ENCODE measurements at regions not wholly inside any gene's neighbourhood (a gene's known extent, or its start where the extent isn't known, plus 50 kb on each side); places are given as distances from the start of the nearest gene placed in this dataset.

- ChIA-PET CTCF (ENCODE audit: partially characterized antibody) (interaction anchor here (0.8 to 3.2 kb wide), 4 partner anchors 8 to 254 kb away, joined by 3 to 11 read pairs (median 5); partner anchors contain the start of gene RERG), POLR2A (ENCODE audit: partially characterized antibody) (interaction anchor here (0.8 kb wide), 1 partner anchor 39 kb away, joined by 3 read pairs; no protein-coding TSS in a partner anchor)
- Histone ChIP-seq H2BK15ac (ENCODE audit: low read length) (no peak overlapping the region), H3K79me2 (ENCODE audit: control insufficient read depth in 1 of 2, insufficient read depth in 2 of 2, low read length in 2 of 2) (no peaks in the 10 kb centered on the region), H4K91ac (replicated peaks; ENCODE audit: insufficient read length, low read length) (no peak overlapping the region), H3K14ac (ENCODE audit: insufficient read length) (no peak overlapping the region), H2AK5ac (ENCODE audit: low read depth, low read length) (no peak overlapping the region), H3K27ac (ENCODE audit: low read depth, low read length) (no peak overlapping the region), H4K20me1 (replicated peaks in 1 of 2; ENCODE audit: control insufficient read depth in 1 of 2, insufficient read depth in 2 of 2, low read length in 2 of 2) (no peaks in the 10 kb centered on the region), H2BK5ac (ENCODE audit: low read depth, low read length) (no peak overlapping the region), H3K4me1 (replicated peaks in 1 of 4; ENCODE audit: control insufficient read depth in 3 of 4, insufficient read depth in 4 of 4, low read length in 3 of 4) (no peaks in the 10 kb centered on the region), H3K56ac (replicated peaks; ENCODE audit: insufficient read length, low read depth, low read length) (no peak overlapping the region), H3K23me2 (ENCODE audit: low read depth, low read length) (no peaks in the 10 kb centered on the region), H3K4me2 (ENCODE audit: insufficient read depth in 1 of 2, low read depth in 2 of 2, low read length in 2 of 2) (no peak overlapping the region), H4K8ac (ENCODE audit: extremely low read depth, insufficient read depth, low read length) (no peak overlapping the region), H3K4ac (replicated peaks; ENCODE audit: insufficient read length, low read depth, low read length) (no peak overlapping the region), H2BK20ac (ENCODE audit: low read length) (no peak overlapping the region), H2AFZ (ENCODE audit: low read length) (no peak overlapping the region), H3K9me3 (ENCODE audit: insufficient read depth in 2 of 2, low read depth in 1 of 2, low read length in 1 of 2) (no peaks in the 10 kb centered on the region), H3K27me3 (replicated peaks in 1 of 4; ENCODE audit: control insufficient read depth in 3 of 4, extremely low read depth in 1 of 4, insufficient read depth in 3 of 4, low read length in 3 of 4) (no peaks in the 10 kb centered on the region), H2BK120ac (replicated peaks; ENCODE audit: low read depth, low read length) (no peak overlapping the region), H3K36me3 (ENCODE audit: control insufficient read depth in 2 of 4, insufficient read depth in 4 of 4, low read length in 3 of 4) (no peaks in the 10 kb centered on the region), H3K79me1 (ENCODE audit: low read depth, low read length) (no peaks in the 10 kb centered on the region), H3K9ac (replicated peaks in 1 of 4; ENCODE audit: extremely low read depth in 1 of 4, low read depth in 3 of 4, low read length in 3 of 4) (no peak overlapping the region), H3K18ac (ENCODE audit: extremely low read depth, low read length) (no peak overlapping the region), H3K4me3 (ENCODE audit: extremely low read depth in 1 of 4, insufficient read depth in 2 of 4, low read depth in 3 of 4, low read length in 4 of 4) (no peak overlapping the region), H4K5ac (ENCODE audit: insufficient read length, low read depth, low read length) (no peak overlapping the region), H2BK12ac (ENCODE audit: low read depth, low read length) (no peak overlapping the region), H3K23ac (ENCODE audit: insufficient read length) (no peak overlapping the region)
- 95% methylated on average over 4 of the region's 4 CpGs; no CpG with 5 or more reads in 1 of the 2 experiments for WGBS, 2 experiments (ENCODE audit: extremely low coverage in 1 of 2, insufficient coverage in 1 of 2, insufficient read length in 1 of 2, insufficient replicate concordance in 2 of 2, low coverage in 1 of 2, low lambda C conversion rate in 2 of 2, missing lambda C conversion rate in 1 of 2)
- FAIRE-seq (no peak), DNase-seq (ENCODE audit: low read depth in 1 of 2, low spot score in 2 of 2) (no peak)
- no peak for TF ChIP-seq MAX (IDR thresholded peaks at IDR 0.05)
- no peak for TF ChIP-seq ATF3 (IDR thresholded peaks at IDR 0.05; ENCODE audit: insufficient read depth, low read depth, low read length)
- no peak for TF ChIP-seq KDM1A (IDR thresholded peaks at IDR 0.05; ENCODE audit: borderline replicate concordance, low read length)
- TF ChIP-seq RBBP5 (IDR thresholded peaks at IDR 0.05; ENCODE audit: borderline replicate concordance, low read depth, low read length): no peak
- TF ChIP-seq TAF7 (optimal IDR thresholded peaks at IDR 0.05; ENCODE audit: borderline replicate concordance, low read depth, low read length): no peak
- TF ChIP-seq TCF12 (IDR thresholded peaks at IDR 0.05; ENCODE audit: low read depth, low read length): no peak
- TF ChIP-seq SAP30 (IDR thresholded peaks at IDR 0.05; ENCODE audit: insufficient read depth, insufficient replicate concordance, low read length): no peak
- TF ChIP-seq HDAC2 (IDR thresholded peaks at IDR 0.05; ENCODE audit: borderline replicate concordance in 1 of 2, low read depth in 2 of 2, low read length in 2 of 2): no peak
- no peak for TF ChIP-seq CREB1 (IDR thresholded peaks at IDR 0.05)
- TF ChIP-seq ZNF274 (IDR thresholded peaks at IDR 0.05; ENCODE audit: borderline replicate concordance, extremely low read depth, low read length): no peak
- TF ChIP-seq TAF1 (IDR thresholded peaks at IDR 0.05; ENCODE audit: low read depth, low read length): no peak
- TF ChIP-seq FOSL1 (IDR thresholded peaks at IDR 0.05; ENCODE audit: insufficient read depth, low read depth, low read length): no peak
- TF ChIP-seq HDAC6 (IDR thresholded peaks at IDR 0.05; ENCODE audit: low read depth, low read length): no peak
- no peak for TF ChIP-seq KDM5A (IDR thresholded peaks at IDR 0.05; ENCODE audit: low read length)
These were observed 49.9 kb upstream of the PTPRO start for GRCh38 chr12:15272376-15272775.
